ENCODE measurements at regions not wholly inside any gene's neighbourhood (a gene's known extent, or its start where the extent isn't known, plus 50 kb on each side); places are given as distances from the start of the nearest gene placed in this dataset. TPM values are rescaled to one million over a fixed set of nuclear protein-coding genes. Genes with fewer than 3 reads are reported as not detected.
"Not testable (repeated sequence)": the region's sequence is repeated elsewhere in the genome, so short reads cannot be mapped to it uniquely, and the experiment has no call there.

- ATAC-seq (no peak), DNase-seq (no peak)
- intact Hi-C loops (cut with micrococcal nuclease), result no loop called here
Measured at GRCh38 chr2:58339548-58340243, 98.6 kb upstream of the FANCL start.

- DNase-seq, result no peak
- intact Hi-C loops (cut with micrococcal nuclease), result no loop called here
- no peak for ATAC-seq
Measured at GRCh38 chr2:58336416-58336815, 95.3 kb upstream of the FANCL start.

DNA sequence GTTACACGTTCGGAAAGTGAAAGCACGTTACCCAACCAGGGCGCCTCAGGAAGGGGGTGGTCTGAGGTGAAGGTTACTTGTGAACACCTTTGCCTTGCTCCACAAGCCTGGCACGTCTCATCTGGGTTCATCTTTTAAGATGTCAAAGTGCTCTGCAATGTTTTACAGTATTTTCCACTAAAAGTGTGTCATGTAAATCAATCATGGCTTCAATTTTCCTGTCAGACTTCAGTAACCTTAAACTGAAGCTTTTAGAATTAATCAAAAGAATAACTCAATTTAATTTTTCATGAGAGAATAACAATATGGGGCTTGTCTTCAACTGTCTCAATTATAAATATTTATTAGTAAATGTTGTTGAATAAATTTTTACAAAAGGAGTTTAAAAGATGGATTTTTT is 93.3 kb upstream of the FANCL start:
- ATAC-seq (no peak), DNase-seq (no peak)
- intact Hi-C loops (cut with micrococcal nuclease), result no loop called here

- DNase-seq; ATAC-seq; intact Hi-C loops (cut with micrococcal nuclease): not testable (repeated sequence)
Measured at GRCh38 chr2:58325296-58325895, 84.3 kb upstream of the FANCL start.

DNA sequence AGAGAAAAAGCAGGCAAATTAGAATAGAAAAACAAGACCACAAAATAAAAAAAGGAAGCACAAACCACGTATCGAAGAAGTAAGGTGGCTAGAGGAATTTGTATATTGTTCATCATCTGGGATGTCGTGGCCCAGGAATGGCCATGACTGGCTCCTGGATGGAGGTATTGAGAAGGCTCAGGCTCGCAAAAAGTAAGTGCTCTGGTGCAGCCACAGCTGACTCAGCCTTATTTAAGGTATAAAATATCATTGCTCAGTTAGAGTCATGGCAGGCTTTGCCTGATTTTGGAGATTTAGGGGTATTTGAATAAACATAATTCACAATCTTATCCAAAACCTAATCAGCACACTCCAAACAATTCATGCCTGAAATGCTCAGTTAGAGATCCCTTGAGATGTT is 78.4 kb upstream of the FANCL start:
- DNase-seq, result no peak
- intact Hi-C loops (cut with micrococcal nuclease), result no loop called here
- ATAC-seq, result no peak

DNA sequence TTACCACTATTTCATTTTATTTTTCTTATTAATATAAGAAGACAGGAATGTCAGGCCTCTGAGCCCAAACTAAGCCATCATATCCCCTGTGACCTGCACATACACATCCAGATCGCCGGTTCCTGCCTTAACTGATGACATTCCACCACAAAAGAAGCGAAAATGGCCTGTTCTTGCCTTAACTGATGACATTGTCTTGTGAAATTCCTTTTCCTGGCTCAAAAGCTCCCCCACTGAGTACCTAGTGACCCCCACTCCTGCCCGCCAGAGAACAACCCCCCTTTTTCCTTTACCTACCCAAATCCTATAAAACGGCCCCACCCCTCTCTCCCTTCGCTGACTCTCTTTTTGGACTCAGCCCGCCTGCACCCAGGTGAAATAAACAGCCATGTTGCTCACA is 77.8 kb upstream of the FANCL start:
- DNase-seq; intact Hi-C loops (cut with micrococcal nuclease); ATAC-seq: not testable (repeated sequence)

DNA sequence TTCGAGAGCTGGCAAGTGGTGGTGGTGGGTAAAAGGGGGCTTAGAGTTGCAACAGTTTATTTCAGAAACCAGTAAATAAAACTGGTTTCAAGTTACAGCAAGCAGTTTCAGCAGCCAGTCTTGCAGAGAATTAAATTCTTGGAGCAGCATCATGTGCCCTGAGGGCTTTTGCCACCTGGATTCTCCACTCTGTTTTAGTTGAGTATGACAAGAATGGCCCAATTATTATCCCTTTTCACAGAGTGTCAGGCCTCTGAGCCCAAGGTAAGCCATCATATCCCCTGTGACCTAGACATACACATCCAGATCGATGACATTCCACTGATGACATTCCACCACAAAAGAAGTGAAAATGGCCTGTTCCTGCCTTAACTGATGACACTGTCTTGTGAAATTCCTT is 72.8 kb upstream of the FANCL start:
- intact Hi-C loops (cut with micrococcal nuclease), result no loop called here
- DNase-seq (no peak), ATAC-seq (no peak)

- DNase-seq (no peak), ATAC-seq (no peak)
- intact Hi-C loops (cut with micrococcal nuclease), result no loop called here
Measured at GRCh38 chr2:58308435-58308834, 67.3 kb upstream of the FANCL start.

GRCh38 chr2:58304843-58305242 is 63.7 kb upstream of the FANCL start:
- intact Hi-C loops (cut with micrococcal nuclease), result no loop called here
- ATAC-seq, result no peak

GRCh38 chr2:58299123-58299522 is 58.0 kb upstream of the FANCL start:
- intact Hi-C loops (cut with micrococcal nuclease), result no loop called here
- no peak for ATAC-seq
- DNase-seq, result no peak

More at GRCh38 chr2:58304843-58305242, 63.7 kb upstream of the FANCL start:
- DNase-seq, result no peak

DNA sequence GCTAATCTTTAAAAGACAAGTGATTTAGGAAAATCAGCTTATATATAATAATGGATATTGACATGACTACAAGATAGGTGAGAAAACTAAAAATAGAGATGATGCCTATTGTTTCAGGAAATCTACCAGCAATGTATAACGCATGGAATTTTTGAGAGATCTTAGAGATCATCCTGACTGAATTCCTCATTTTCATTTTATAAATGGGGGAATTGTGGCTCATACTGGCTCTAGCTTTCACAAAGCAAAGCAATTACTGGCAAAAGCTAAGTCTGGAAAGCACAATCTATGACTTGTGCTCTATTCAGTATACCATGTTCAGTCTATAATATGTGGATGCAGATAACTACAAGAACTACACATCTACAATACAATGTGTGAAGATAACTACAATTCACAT is 51.9 kb upstream of the FANCL start:
- no peak for ATAC-seq
- DNase-seq, result no peak
- intact Hi-C loops (cut with micrococcal nuclease), result no loop called here

GRCh38 chr2:58291726-58292438 is 50.8 kb upstream of the FANCL start:
- ATAC-seq (no peak), DNase-seq (no peak)
- intact Hi-C loops (cut with micrococcal nuclease), result no loop called here

Small RNAs in the stretch of these regions (microRNA-seq; reads per million reads assigned to microRNA genes)
- not detected for gene MIR4432 (ENCODE audit: borderline number of aligned reads)
